PFSK-1 (cell line): ENCODE measurements at regions not wholly inside any gene's neighbourhood (a gene's known extent, or its start where the extent isn't known, plus 50 kb on each side); places are given as distances from the start of the nearest gene placed in this dataset.

Experiments
- FOXP2 ChIP-seq: optimal IDR thresholded peaks from 2 replicates; pipeline ENCODE3; 2011; ENCODE audit warnings: borderline replicate concordance, control low read depth, inconsistent platforms; ENCODE audit not compliant: insufficient read depth; ENCODE audit errors: extremely low read length, extremely low read depth
- POLR2AphosphoS5 ChIP-seq: IDR thresholded peaks from 2 replicates; pipeline ENCODE4 v1.6.1; 2012; ENCODE audit warnings: low read depth, mild to moderate bottlenecking, control low read depth, low read length, moderate library complexity
- SIN3A ChIP-seq: IDR thresholded peaks from 2 replicates; pipeline ENCODE4 v1.6.1; 2012; ENCODE audit warnings: mild to moderate bottlenecking, low read length, moderate library complexity, borderline replicate concordance; ENCODE audit not compliant: insufficient read depth
- TAF1 ChIP-seq: IDR thresholded peaks from 2 replicates; pipeline ENCODE4 v1.6.1; 2012; ENCODE audit warnings: low read length, control low read depth, borderline replicate concordance; ENCODE audit not compliant: insufficient read depth
- TF ChIP-seq, protein P1 (sequence below), 2 experiments: IDR thresholded peaks; 2 replicates each; pipeline versions ENCODE4 v1.6.1 to v1.8.0; 2011 to 2012; ENCODE audit warnings: low read depth in 2 of 2, low read length in 2 of 2, control low read depth in 1 of 2, inconsistent platforms in 1 of 2, mild to moderate bottlenecking in 1 of 2, moderate library complexity in 1 of 2; ENCODE audit not compliant: insufficient read depth in 1 of 2

DNA sequence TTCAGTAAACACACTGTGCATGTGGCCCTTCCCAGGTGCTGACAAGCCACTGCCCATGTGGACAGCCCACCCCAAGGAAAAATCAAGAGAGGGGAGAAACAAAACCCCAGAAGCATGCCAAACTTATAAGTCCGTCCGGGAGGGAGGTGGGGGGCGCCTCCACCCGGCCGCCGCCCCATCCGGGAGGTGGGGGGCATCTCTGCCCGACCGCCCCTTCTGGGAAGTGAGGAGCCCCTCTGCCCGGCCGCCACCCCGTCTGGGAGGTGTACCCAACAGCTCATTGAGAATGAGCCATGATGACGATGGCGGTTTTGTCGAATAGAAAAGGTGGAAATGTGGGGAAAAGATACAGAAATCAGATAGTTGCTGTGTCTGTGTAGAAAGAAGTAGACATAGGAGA lies 53.8 kb upstream of the C2CD4B start:
- TF ChIP-seq FOXP2 (no peak), TAF1 (no peak), POLR2AphosphoS5 (no peak), SIN3A (no peak)
- TF ChIP-seq, protein P1, sequence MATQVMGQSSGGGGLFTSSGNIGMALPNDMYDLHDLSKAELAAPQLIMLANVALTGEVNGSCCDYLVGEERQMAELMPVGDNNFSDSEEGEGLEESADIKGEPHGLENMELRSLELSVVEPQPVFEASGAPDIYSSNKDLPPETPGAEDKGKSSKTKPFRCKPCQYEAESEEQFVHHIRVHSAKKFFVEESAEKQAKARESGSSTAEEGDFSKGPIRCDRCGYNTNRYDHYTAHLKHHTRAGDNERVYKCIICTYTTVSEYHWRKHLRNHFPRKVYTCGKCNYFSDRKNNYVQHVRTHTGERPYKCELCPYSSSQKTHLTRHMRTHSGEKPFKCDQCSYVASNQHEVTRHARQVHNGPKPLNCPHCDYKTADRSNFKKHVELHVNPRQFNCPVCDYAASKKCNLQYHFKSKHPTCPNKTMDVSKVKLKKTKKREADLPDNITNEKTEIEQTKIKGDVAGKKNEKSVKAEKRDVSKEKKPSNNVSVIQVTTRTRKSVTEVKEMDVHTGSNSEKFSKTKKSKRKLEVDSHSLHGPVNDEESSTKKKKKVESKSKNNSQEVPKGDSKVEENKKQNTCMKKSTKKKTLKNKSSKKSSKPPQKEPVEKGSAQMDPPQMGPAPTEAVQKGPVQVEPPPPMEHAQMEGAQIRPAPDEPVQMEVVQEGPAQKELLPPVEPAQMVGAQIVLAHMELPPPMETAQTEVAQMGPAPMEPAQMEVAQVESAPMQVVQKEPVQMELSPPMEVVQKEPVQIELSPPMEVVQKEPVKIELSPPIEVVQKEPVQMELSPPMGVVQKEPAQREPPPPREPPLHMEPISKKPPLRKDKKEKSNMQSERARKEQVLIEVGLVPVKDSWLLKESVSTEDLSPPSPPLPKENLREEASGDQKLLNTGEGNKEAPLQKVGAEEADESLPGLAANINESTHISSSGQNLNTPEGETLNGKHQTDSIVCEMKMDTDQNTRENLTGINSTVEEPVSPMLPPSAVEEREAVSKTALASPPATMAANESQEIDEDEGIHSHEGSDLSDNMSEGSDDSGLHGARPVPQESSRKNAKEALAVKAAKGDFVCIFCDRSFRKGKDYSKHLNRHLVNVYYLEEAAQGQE (IDR thresholded peaks at IDR 0.05; ENCODE audit: insufficient read depth in 1 of 2, low read depth in 2 of 2, low read length in 2 of 2): no peak

DNA sequence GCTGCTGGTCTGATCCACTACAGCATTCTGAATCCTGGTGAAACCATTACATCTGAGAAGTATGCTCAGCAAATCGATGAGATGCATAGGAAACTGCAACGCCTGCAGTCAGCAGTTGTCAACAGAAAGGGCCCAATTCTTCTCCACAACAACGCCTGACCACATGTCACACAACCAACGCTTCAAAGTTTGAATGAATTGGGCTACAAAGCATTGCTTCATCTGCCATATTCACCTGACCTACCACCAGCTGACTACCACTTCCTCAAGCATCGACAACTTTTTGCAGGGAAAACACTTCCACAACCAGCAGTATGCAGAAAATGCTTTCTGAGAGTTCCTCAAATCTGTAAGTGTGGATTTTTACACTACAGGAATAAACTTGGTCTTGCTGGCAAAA lies 54.7 kb upstream of the C2CD4B start:
- TF ChIP-seq TAF1: no peak
- TF ChIP-seq, protein P1 (IDR thresholded peaks at IDR 0.05; ENCODE audit: insufficient read depth in 1 of 2, low read depth in 2 of 2, low read length in 2 of 2): no peak
- no peak for TF ChIP-seq POLR2AphosphoS5
- TF ChIP-seq FOXP2: no peak
- TF ChIP-seq SIN3A: no peak

DNA sequence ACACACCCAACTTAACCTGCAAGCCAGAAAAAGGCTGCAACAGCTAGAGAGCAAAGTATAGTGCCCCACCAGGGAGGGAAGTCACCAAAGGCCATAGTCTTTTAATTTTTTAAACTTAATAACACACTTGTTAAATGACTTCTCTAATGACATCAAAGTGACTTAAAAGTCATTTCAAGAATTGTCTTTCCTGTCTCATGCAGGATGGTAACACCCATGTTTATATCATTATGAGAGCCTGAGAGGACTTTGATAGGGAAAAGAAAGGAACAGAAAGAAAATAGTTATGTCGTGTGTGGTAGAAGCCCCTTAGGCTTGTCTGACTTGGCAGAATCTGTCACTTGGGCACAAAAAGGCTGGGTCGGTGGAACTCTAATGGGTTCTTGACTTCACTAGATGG lies 57.9 kb upstream of the C2CD4B start:
- TF ChIP-seq POLR2AphosphoS5 (no peak), SIN3A (no peak), TAF1 (no peak), FOXP2 (no peak)
- TF ChIP-seq, protein P1 (IDR thresholded peaks at IDR 0.05; ENCODE audit: insufficient read depth in 1 of 2, low read depth in 2 of 2, low read length in 2 of 2): no peak

DNA sequence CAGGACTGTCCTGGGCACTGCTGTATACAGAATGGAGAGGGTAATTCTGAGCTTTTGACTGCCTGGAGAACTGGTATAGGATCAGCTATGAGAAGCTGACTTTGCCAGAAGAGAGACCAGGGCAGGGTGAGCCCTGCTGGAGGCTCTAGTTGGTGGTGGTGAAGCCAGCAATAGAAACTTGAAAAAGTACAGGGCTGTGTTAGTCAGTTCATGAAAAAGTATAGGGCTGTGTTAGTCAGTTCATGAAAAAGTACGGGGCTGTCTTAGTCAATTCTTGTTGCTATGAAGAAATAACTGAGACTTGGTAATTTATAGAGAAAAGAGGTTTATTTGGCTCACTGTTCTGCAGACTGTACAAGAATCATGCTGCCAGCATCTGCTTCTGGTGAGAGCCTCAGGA lies 63.5 kb upstream of the C2CD4B start:
- TF ChIP-seq, protein P1 (IDR thresholded peaks at IDR 0.05; ENCODE audit: insufficient read depth in 1 of 2, low read depth in 2 of 2, low read length in 2 of 2): no peak
- TF ChIP-seq SIN3A (no peak), TAF1 (no peak), FOXP2 (no peak), POLR2AphosphoS5 (no peak)

DNA sequence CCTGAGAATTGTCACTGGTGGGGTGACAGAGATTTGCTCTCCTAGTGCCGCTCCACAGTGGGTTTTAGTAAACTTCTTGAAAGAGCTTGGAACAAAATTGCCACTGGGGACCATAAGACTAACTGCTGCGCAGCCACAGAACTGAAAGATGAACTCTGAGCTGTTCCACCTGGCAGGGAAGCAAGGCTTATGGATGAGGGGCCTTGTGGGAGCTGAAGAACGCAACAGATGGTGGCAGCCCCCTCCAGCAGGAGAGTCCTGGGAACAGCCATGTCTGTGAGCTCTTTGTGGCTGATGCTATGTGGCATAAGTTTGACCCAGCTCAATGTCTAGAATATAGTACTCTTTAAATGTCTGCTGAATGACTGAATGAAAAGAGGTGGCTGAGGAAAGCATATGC lies 66.8 kb upstream of the C2CD4B start:
- no peak for TF ChIP-seq POLR2AphosphoS5
- TF ChIP-seq, protein P1 (IDR thresholded peaks at IDR 0.05; ENCODE audit: insufficient read depth in 1 of 2, low read depth in 2 of 2, low read length in 2 of 2): no peak
- no peak for TF ChIP-seq SIN3A
- TF ChIP-seq FOXP2: no peak
- TF ChIP-seq TAF1: no peak
